Spleen (tissue), 11 donors: ENCODE measurements at regions not wholly inside any gene's neighbourhood (a gene's known extent, or its start where the extent isn't known, plus 50 kb on each side); places are given as distances from the start of the nearest gene placed in this dataset.

ENCODE experiments used
- DNase-seq: peaks from one replicate; pipeline ENCODE4 v3.0.0-alpha.2; 2020
- H3K27ac ChIP-seq, 8 donors: fragments of 200-600 bp; sonication (generic) in 7 of 8; 1 replicate in 4 of 8; 2 replicates in 4 of 8; pipeline versions ENCODE4 v1.5.0 to v1.8.0; 2016 to 2021; ENCODE audit warnings: inconsistent platforms in 4 of 8, mild to moderate bottlenecking in 4 of 8, moderate library complexity in 1 of 8
- H3K27me3 ChIP-seq, 7 donors: fragments of 200-600 bp; sonication (generic) in 6 of 7; replicated peaks in 1 of 7; 1 replicate in 4 of 7; 2 replicates in 3 of 7; pipeline versions ENCODE4 v1.5.0 to v1.8.0; 2016 to 2021; ENCODE audit warnings: inconsistent platforms in 3 of 7, mild to moderate bottlenecking in 1 of 7
- H3K36me3 ChIP-seq, 6 donors: fragments of 200-600 bp; sonication (generic) in 5 of 6; 1 replicate in 4 of 6; 2 replicates in 2 of 6; pipeline versions ENCODE4 v1.5.0 to v1.8.0; 2016 to 2021; ENCODE audit warnings: inconsistent platforms in 2 of 6
- H3K4me1 ChIP-seq, 6 donors: fragments of 200-600 bp; sonication (generic) in 5 of 6; 1 replicate in 3 of 6; 2 replicates in 3 of 6; pipeline versions ENCODE4 v1.5.0 to v1.8.0; 2016 to 2021; ENCODE audit warnings: inconsistent platforms in 3 of 6
- H3K4me3 ChIP-seq, 8 donors: fragments of 200-600 bp; sonication (generic) in 7 of 8; 1 replicate in 4 of 8; 2 replicates in 4 of 8; pipeline versions ENCODE4 v1.5.0 to v1.8.0; 2016 to 2021; ENCODE audit warnings: inconsistent platforms in 4 of 8, mild to moderate bottlenecking in 4 of 8, moderate library complexity in 2 of 8
- H3K9me3 ChIP-seq, 8 donors: fragments of 200-600 bp; sonication (generic) in 7 of 8; 1 replicate in 4 of 8; 2 replicates in 4 of 8; pipeline versions ENCODE4 v1.5.0 to v1.8.0; 2016 to 2021; ENCODE audit warnings: inconsistent platforms in 4 of 8
- CTCF ChIP-seq, 11 experiments: fragments of 200-600 bp in 7 of 11; fragments of 450-650 bp in 4 of 11; sonication (generic) in 4 of 11; IDR thresholded peaks in 8 of 11; conservative IDR thresholded peaks in 3 of 11; 1 replicate in 7 of 11; 2 replicates in 4 of 11; pipeline versions ENCODE4 v1.4.0 to v1.8.0; 2016 to 2021; ENCODE audit warnings: antibody characterized with exemption in 11 of 11, inconsistent platforms in 4 of 11, mild to moderate bottlenecking in 1 of 11
- POLR2A ChIP-seq, 3 donors: fragments of 450-650 bp; IDR thresholded peaks; one replicate each; pipeline ENCODE4 v1.5.1; 2017; ENCODE audit warnings: antibody characterized with exemption in 3 of 3, mild to moderate bottlenecking in 1 of 3
- POLR2AphosphoS5 ChIP-seq, 3 donors: sonication (generic); formaldehyde crosslinking; IDR thresholded peaks; one replicate each; pipeline ENCODE4 v1.5.1; 2017; ENCODE audit warnings: antibody characterized with exemption in 3 of 3
- WGBS, 5 donors: extraction: QIAGEN DNeasy Blood & Tissue Kit in 3 of 5; methylation state at CpG; one replicate each; pipeline versions ENCODE4 v1.1.5 to v1.1.7; 2013 to 2018; 5-methylcytosine and 5-hydroxymethylcytosine counted together
- intact Hi-C: fragments of 100-400 bp; cut with DNase I; formaldehyde crosslinking; loops from one replicate; pipeline ENCODE4 v1.15.0; 2023; ENCODE audit warnings: low total_unique reads
- donor health status: healthy with polysubstance abuse.
- donor health status: DM: no; HTN: no; CAD: no; lungs with moderate emphysema.
- donor health status: DM: no; HTN: no; CAD: no.
- donor health status: Bipolar disorder and iron deficiency.
- donor health status: healthy.
- donor health status: DM: no; HTN: no; CAD: no.
- donor health status: DM: yes; HTN: yes; CAD: no.

- Histone ChIP-seq H3K4me3 (no peak overlapping the region), H3K4me1 (no peaks in the 10 kb centered on the region), H3K9me3 (no peaks in the 10 kb centered on the region), H3K36me3 (no peaks in the 10 kb centered on the region), H3K27ac (no peak overlapping the region), H3K27me3 (no peaks in the 10 kb centered on the region)
- WGBS, 5 donors: 75 to 79% (median 79%) methylated on average over 7 of the region's 7 CpGs
- DNase-seq: no peak
- intact Hi-C loops: no loop called here
- TF ChIP-seq POLR2AphosphoS5 (IDR thresholded peaks at IDR 0.05) (no peak), POLR2A (IDR thresholded peaks at IDR 0.05) (no peak), CTCF (IDR thresholded peaks at IDR 0.05 in 8 of 11, conservative IDR thresholded peaks at IDR 0.05 in 3 of 11) (no peak)
Measured at GRCh38 chr16:63385714-63386432, 1349.6 kb upstream of the CDH8 start.

- intact Hi-C loops: no loop called here
- Histone ChIP-seq H3K27me3 (no peaks in the 10 kb centered on the region), H3K4me3 (no peak overlapping the region), H3K9me3 (peaks cover 0 to 7% (median 0%) of the 10 kb centered on the region in 8 donors), H3K27ac (no peak overlapping the region), H3K4me1 (no peaks in the 10 kb centered on the region), H3K36me3 (no peaks in the 10 kb centered on the region)
- WGBS, 5 donors: 69 to 83% (median 71%) methylated on average over 1 of the region's 1 CpG
- DNase-seq: no peak
- TF ChIP-seq POLR2A (IDR thresholded peaks at IDR 0.05) (no peak), CTCF (IDR thresholded peaks at IDR 0.05 in 8 of 11, conservative IDR thresholded peaks at IDR 0.05 in 3 of 11) (no peak), POLR2AphosphoS5 (IDR thresholded peaks at IDR 0.05) (no peak)
Measured at GRCh38 chr16:63373744-63374143, 1337.5 kb upstream of the CDH8 start.

GRCh38 chr16:63372815-63373214 is 1336.6 kb upstream of the CDH8 start:
- intact Hi-C loops: no loop called here
- H3K4me1 ChIP-seq: no peaks in the 10 kb centered on the region
- H3K4me3 ChIP-seq: no peak overlapping the region
- no peaks in the 10 kb centered on the region for H3K27me3 ChIP-seq
- peaks cover 0 to 10% (median 0%) of the 10 kb centered on the region in 8 donors for H3K9me3 ChIP-seq
- TF ChIP-seq POLR2A (IDR thresholded peaks at IDR 0.05): no peak
- no peak overlapping the region for H3K27ac ChIP-seq
- no peak for DNase-seq
- no peaks in the 10 kb centered on the region for H3K36me3 ChIP-seq

GRCh38 chr16:63372283-63372682 is 1336.0 kb upstream of the CDH8 start:
- Histone ChIP-seq H3K4me3 (no peak overlapping the region), H3K27me3 (no peaks in the 10 kb centered on the region), H3K9me3 (peaks cover 0 to 10% (median 0%) of the 10 kb centered on the region in 8 donors), H3K27ac (no peak overlapping the region), H3K36me3 (no peaks in the 10 kb centered on the region), H3K4me1 (no peaks in the 10 kb centered on the region)
- DNase-seq: no peak
- no peak for TF ChIP-seq POLR2AphosphoS5 (IDR thresholded peaks at IDR 0.05)
- TF ChIP-seq POLR2A (IDR thresholded peaks at IDR 0.05): no peak
- TF ChIP-seq CTCF (IDR thresholded peaks at IDR 0.05 in 8 of 11, conservative IDR thresholded peaks at IDR 0.05 in 3 of 11): no peak
- intact Hi-C loops: no loop called here
- 19 to 33% (median 23%) methylated on average over 3 of the region's 3 CpGs for WGBS, 5 donors
